HG03064 (cell line): ENCODE measurements at regions not wholly inside any gene's neighbourhood (a gene's known extent, or its start where the extent isn't known, plus 50 kb on each side); places are given as distances from the start of the nearest gene placed in this dataset.
"Not testable (repeated sequence)": the region's sequence is repeated elsewhere in the genome, so short reads cannot be mapped to it uniquely, and the experiment has no call there.

Experiments used
- ATAC-seq: cut with Tn5 transposase; IDR thresholded peaks from one replicate; pipeline ENCODE4 v1.9.1; 2021; ENCODE audit warnings: low read depth; ENCODE audit not compliant: unreplicated experiment

DNA sequence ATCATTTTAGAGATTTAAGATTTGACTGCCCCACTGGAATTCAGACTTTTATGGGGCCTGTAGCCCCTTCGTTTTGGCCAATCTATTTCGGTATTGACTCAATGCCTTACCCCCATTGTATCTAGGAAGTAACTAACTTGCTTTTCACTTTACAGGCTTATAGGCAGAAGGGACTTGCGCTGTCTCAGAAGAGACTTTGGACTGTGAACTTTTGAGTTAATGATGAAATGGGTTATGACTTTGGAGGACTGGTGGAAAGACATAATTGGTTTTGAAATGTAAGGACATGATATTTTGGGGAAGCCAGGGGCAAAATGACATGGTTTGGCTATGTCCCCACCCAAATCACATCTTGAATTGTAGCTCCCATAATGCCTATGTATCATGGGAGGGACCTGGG lies 463.0 kb upstream of the KLHL1 start:
- no peak for ATAC-seq

DNA sequence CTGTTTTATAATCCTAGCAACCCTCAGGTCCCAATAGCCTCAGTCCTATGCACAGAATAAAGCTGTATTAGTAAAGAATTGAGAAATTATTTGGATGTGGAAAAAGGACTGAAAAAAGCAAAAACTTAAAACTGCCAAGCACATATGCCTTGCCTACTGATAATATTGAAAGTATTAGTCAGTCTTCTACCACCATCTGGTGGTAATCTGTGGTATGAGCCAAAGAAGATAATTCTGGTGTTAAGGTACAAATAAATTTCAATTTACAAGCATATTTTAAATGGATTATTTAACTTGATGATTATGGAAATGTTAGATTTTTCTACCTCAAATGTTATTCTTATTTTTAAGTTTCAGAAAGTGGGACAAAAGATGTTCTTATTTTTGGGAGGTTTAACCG lies 460.3 kb upstream of the KLHL1 start:
- peak; percentile 63 for ATAC-seq

DNA sequence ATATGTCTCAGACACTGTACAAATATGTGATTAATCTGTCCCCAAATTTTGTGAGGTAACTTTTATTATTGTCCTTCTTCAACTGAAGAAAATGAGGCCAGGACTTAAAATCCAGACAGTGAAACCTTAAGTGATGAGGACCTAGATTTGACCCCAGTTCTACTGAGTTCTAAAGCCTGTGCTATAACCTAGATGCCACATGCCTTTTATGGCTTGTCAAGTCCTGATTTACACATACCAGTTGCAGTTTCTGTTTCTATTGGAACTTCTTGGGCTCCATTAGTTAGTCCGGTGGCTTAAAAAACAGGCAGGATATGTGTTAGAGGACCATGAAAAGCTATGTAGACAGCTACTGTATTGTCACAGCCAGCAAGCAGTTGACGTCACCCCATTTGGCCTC lies 436.5 kb upstream of the KLHL1 start:
- ATAC-seq = no peak

GRCh38 chr13:70541451-70541850 lies 433.2 kb upstream of the KLHL1 start:
- no peak for ATAC-seq

GRCh38 chr13:70534466-70534865 lies 426.2 kb upstream of the KLHL1 start:
- no peak for ATAC-seq

DNA sequence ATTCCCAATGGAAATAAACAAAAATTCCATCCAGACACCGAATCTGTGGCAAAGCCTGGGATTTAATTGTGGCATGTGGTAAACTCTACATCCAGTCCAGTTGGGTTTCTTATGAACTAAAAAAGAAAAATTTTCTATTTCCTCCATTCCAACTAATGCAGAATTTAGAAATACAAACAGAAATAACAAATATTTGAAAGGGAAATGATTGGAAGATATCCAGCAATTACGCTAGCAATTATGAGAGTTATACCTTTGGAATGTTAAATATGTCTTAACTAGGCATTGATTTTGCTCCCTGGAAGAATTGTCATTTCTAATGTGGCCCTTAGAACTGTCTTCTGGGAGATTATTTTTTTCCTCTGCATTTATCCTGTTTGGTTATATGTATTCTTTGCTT lies 421.4 kb upstream of the KLHL1 start:
- no peak for ATAC-seq

DNA sequence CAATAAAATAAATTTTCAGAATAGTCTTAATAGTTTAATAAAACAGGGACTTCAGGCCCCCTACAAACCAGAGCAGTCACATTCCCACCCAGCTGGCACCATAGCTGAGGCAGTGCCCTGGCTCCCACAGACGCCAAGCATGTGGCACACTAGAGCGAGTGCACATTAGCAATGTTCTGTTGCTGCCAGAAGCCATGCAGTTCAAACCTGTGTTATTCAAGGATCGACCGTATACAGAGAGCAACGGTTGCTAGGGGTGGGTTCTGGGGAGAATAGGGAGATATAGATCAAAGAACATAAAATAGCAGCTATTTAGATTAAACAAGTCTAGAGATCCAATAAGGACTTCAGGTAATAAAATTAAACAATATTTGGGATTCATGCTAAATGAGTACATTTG lies 419.3 kb upstream of the KLHL1 start:
- ATAC-seq = no peak

DNA sequence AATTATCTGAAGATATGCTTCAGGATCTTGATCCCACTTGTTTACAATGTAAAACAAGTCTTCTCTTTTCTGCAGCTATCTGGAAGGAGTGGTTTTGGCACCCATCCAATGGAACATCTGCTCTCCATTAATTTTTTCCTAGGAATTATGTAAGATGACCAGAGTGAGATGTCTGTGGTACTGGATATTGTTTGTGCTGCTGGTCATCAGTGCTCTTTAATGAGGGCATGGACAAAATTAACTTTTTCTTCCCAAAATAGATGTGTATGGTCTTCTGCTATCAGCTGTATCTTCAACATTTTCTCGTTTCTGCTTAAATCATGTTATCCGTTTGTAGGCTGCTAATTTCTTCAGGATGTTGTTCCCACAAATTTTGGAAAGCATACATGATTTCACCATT lies 415.4 kb upstream of the KLHL1 start:
- no peak for ATAC-seq

DNA sequence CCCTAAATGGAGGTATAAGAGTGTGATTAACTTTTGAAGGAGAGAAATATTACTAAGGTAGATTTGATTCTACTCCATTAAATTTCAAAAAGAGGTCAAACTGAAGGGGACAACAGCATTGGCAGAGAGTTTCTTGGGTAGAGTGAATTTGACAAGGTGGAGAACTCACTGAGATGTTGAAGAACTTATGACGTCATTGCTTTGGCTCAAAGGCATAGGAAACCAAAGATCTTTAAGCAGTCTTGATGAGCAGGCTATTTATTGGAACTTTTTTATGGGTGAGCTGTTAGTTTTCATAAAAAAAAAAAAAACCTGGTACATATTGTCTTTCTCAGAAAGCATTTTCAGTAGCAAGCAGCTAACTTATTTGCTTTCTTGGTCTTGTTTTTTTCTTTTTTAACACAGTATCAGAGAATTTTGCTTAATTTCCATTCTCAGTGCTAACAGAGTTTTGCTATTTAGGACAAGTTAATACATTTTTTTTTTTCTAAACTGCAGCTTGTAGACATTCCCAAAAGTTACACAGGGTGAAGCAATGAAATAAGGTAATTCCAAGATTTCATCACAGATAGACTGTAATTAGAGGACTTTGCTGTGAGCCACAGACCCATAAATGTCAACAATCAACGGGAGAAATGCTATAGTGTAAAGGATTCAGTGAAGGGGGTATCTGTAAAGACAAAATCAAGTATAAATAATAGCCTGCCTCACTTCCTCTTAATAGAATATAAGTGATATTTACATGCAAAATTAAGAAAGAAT lies 412.2 kb upstream of the KLHL1 start:
- no peak for ATAC-seq

- no peak for ATAC-seq
These were observed 409.8 kb upstream of the KLHL1 start for GRCh38 chr13:70518081-70518480.

- no peak for ATAC-seq
These were observed 408.0 kb upstream of the KLHL1 start for GRCh38 chr13:70516226-70516625.

DNA sequence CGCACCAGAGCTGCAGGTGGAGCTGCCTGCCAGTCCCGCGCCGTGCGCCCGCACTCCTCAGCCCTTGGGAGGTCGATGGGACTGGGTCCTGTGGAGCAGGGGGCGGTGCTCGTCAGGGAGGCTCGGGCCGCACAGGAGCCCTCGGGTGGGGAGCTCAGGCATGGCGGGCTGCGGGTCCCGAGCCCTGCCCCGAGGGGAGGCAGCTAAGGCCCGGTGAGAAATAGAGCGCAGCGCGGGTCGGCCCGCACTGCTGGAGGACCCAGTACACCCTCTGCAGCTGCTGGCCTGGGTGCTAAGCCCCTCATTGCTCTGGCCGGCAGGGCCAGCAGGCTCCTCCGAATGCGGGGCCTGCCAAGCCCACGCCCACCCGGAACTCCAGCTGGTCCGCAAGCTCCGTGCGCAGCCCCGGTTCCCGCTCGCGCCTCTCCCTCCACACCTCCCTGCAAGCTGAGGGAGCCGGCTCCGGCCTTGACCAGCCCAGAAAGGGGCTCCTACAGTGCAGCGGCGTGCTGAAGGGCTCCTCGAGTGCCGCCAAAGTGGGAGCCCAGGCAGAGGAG lies 403.7 kb upstream of the KLHL1 start:
- ATAC-seq = not testable (repeated sequence)

GRCh38 chr13:70505809-70506208 lies 397.6 kb upstream of the KLHL1 start:
- no peak for ATAC-seq

GRCh38 chr13:70502944-70503343 lies 394.7 kb upstream of the KLHL1 start:
- no peak for ATAC-seq

GRCh38 chr13:70490320-70490935 lies 382.2 kb upstream of the KLHL1 start:
- ATAC-seq = no peak

- no peak for ATAC-seq
These were observed 376.7 kb upstream of the KLHL1 start for GRCh38 chr13:70484931-70485330.

DNA sequence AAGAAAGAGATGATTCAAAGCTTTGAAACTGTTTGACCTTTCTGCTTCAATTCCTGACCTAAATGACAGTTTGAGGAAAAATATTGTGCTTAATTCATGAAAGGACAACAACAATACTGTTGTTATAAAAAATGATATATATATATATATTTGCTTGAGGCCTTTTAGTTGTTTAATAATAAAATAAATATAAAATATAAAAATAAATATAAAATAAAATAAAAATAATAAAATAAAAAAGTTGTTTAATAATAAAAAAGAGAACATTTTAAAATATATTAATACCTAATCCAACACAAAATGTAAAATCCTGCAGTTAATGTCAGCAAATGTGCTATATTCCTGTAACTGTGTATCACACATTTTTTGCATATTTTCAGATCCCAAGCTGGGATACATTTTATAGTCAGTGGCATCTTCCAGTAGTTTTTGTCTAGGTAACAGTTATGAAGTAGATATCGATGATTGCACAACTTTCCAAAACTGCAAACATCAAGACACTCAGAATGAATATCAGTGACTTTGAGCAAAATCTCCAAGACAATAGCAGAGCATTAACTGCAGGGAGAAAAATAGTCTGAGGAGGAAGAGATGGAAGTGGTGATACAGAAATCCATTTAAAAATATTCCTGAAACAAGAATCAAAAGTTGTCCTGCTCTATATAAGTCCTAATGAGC lies 375.5 kb upstream of the KLHL1 start:
- no peak for ATAC-seq

DNA sequence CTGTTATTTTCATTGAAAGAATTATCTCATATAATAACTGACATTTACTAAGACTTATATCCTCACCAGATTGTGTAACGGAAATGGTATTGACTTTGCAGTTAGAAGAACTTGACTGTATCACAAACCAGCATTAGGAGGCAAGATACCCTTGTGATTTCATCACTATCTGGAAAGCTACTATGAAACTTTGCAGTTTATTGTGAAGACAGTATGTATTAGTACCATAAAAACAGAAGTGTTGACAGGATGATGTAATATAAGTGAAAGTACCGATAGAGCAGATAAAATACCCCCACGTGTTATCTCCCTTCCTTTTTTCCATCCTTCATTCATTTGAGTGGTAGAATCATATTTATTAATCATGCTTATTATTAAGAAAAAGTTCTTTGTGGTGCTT lies 365.7 kb upstream of the KLHL1 start:
- no peak for ATAC-seq

- no peak for ATAC-seq
These were observed 360.8 kb upstream of the KLHL1 start for GRCh38 chr13:70469077-70469476.

- no peak for ATAC-seq
These were observed 349.2 kb upstream of the KLHL1 start for GRCh38 chr13:70457474-70457873.

DNA sequence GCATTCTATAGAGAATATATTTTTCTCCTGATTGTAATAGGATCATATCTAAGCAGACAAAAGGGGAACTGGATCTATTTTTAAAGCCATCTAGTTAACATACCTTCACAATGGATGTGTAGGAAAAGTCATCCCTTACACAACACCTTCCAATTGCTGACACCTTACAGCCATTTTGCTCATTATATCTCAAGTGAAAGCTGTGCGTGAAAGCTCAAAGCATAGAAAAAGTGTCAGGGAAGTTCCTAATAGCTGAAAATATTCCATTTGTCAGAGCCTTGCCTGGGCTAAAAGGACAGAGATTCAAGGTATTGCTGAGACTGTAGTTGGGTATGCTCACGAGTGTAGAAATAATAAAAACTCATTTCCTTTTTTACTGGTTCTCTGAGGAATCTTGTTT lies 340.6 kb upstream of the KLHL1 start:
- no peak for ATAC-seq
